Endothelial cell of umbilical vein (primary cell): ENCODE measurements at regions not wholly inside any gene's neighbourhood (a gene's known extent, or its start where the extent isn't known, plus 50 kb on each side); places are given as distances from the start of the nearest gene placed in this dataset.

ENCODE experiments used
- CTCF ChIP-seq, 2 donors: IDR thresholded peaks; 1 replicate in 1 of 2; 2 replicates in 1 of 2; pipeline ENCODE4 v1.5.1; 2011; ENCODE audit warnings: low read length in 2 of 2, mild to moderate bottlenecking in 2 of 2, moderate library complexity in 2 of 2, control low read depth in 1 of 2, inconsistent platforms in 1 of 2, low read depth in 1 of 2; ENCODE audit not compliant: insufficient read depth in 1 of 2; ENCODE audit errors: extremely low read depth in 1 of 2
- POLR2A ChIP-seq: IDR thresholded peaks from 2 replicates; pipeline ENCODE4 v1.6.1; 2012; ENCODE audit warnings: low read depth, mild to moderate bottlenecking, control low read depth, low read length

- TF ChIP-seq POLR2A (no peak), CTCF (IDR thresholded peaks at IDR 0.05; ENCODE audit: extremely low read depth in 1 of 2, insufficient read depth in 1 of 2, low read depth in 1 of 2, low read length in 2 of 2) (no peak)
Measured at GRCh38 chr3:53991240-53991639, 99.6 kb upstream of the SELENOK start.
